ENCODE measurements at regions not wholly inside any gene's neighbourhood (a gene's known extent, or its start where the extent isn't known, plus 50 kb on each side); places are given as distances from the start of the nearest gene placed in this dataset.

DNA sequence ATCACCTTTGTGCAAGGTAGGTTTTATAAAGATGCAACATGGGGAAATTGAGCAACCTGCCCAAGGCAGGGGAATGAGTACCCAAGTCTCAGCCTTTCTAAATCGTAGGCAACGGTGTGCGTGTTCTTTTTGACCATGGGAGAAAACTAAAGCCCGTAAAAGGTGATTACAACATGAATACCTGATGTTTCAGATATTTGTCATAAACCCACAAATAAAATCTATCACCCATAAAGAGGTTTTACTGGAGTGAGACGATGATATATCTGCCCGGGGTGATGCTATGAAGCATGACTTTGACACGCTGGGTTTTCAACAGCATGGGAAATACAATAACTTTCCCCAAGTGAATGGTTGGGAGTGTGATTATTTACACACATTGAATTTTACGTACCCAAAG lies 406.3 kb upstream of the KLF6 start:
- TF ChIP-seq POLR2A (IDR thresholded peaks at IDR 0.05) (no peak), EP300 (IDR thresholded peaks at IDR 0.05) (no peak), POLR2AphosphoS5 (IDR thresholded peaks at IDR 0.05) (no peak)
